ENCODE measurements at regions not wholly inside any gene's neighbourhood (a gene's known extent, or its start where the extent isn't known, plus 50 kb on each side); places are given as distances from the start of the nearest gene placed in this dataset.
"Not testable (repeated sequence)": the region's sequence is repeated elsewhere in the genome, so short reads cannot be mapped to it uniquely, and the experiment has no call there.

DNA sequence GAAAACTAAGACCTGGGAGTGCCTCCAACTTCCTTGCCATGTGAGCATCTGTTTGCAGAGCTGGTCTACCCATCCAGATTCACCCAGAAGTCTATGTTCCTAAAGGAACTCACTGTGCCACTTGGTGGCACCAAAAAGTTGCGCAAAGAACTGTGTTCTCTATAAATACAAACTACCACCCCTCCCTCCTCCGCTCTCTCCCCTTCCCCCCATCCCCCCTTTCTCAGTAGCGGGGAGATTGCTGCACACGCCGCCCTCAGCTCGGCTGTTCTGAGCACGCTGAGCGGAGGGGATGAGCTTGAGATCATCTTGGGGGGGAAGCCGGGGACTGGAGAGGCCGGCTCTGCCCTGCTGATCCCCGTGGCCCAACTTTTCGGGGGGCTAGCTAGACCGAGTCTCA is 352.2 kb upstream of the FOLH1 start:
- TF ChIP-seq POLR2AphosphoS5, POLR2A (IDR thresholded peaks at IDR 0.05; ENCODE audit: low read depth, low read length): not testable (repeated sequence)
